ENCODE measurements at regions not wholly inside any gene's neighbourhood (a gene's known extent, or its start where the extent isn't known, plus 50 kb on each side); places are given as distances from the start of the nearest gene placed in this dataset.

GRCh38 chr7:49398746-49399145 lies 374.7 kb upstream of the VWC2 start:
- no TSS peak for BruUV-seq (replicated peaks)
- H3K4me1 Mint-ChIP-seq (ENCODE audit: insufficient read depth, unreplicated experiment), result peaks cover 35% of the 10 kb centered on the region
- ChIA-PET POLR2A (no interaction called here), CTCF (no interaction called here)
- peak overlapping the region; percentile 5 for H3K27ac Mint-ChIP-seq (ENCODE audit: low read depth, unreplicated experiment)
- no peak for TF ChIP-seq CTCF (IDR thresholded peaks at IDR 0.05; ENCODE audit: unreplicated experiment)
- no peak overlapping the region for H3K4me3 Mint-ChIP-seq (ENCODE audit: unreplicated experiment)
- no peaks in the 10 kb centered on the region for H3K36me3 Mint-ChIP-seq (ENCODE audit: insufficient read depth, unreplicated experiment)
- peak; percentile 69 for DNase-seq (ENCODE audit: unreplicated experiment)
- no peaks in the 10 kb centered on the region for H3K27me3 Mint-ChIP-seq (ENCODE audit: insufficient read depth, unreplicated experiment)
- intact Hi-C loops (cut with micrococcal nuclease), result no loop called here
- no peaks in the 10 kb centered on the region for H3K9me3 Mint-ChIP-seq (ENCODE audit: unreplicated experiment)

- TF ChIP-seq CTCF (IDR thresholded peaks at IDR 0.05; ENCODE audit: unreplicated experiment), result no peak
- Mint-ChIP-seq H3K27me3 (ENCODE audit: insufficient read depth, unreplicated experiment) (no peaks in the 10 kb centered on the region), H3K4me1 (ENCODE audit: insufficient read depth, unreplicated experiment) (peaks cover 33% of the 10 kb centered on the region), H3K9me3 (ENCODE audit: unreplicated experiment) (no peaks in the 10 kb centered on the region), H3K4me3 (ENCODE audit: unreplicated experiment) (no peak overlapping the region), H3K27ac (ENCODE audit: low read depth, unreplicated experiment) (no peak overlapping the region), H3K36me3 (ENCODE audit: insufficient read depth, unreplicated experiment) (no peaks in the 10 kb centered on the region)
- peak; percentile 11 for DNase-seq (ENCODE audit: unreplicated experiment)
- POLR2A ChIA-PET, result no interaction called here
- no TSS peak for BruUV-seq (replicated peaks)
- CTCF ChIA-PET, result interaction anchor here (0.7 kb wide), 1 partner anchor 563 kb away, joined by 3 read pairs; no protein-coding TSS in a partner anchor
- intact Hi-C loops (cut with micrococcal nuclease), result no loop called here
Measured at GRCh38 chr7:49400891-49401550, 372.4 kb upstream of the VWC2 start.

- Mint-ChIP-seq H3K36me3 (ENCODE audit: insufficient read depth, unreplicated experiment) (no peaks in the 10 kb centered on the region), H3K4me1 (ENCODE audit: insufficient read depth, unreplicated experiment) (peaks cover 18% of the 10 kb centered on the region), H3K9me3 (ENCODE audit: unreplicated experiment) (no peaks in the 10 kb centered on the region), H3K27me3 (ENCODE audit: insufficient read depth, unreplicated experiment) (no peaks in the 10 kb centered on the region), H3K27ac (ENCODE audit: low read depth, unreplicated experiment) (peak overlapping the region; percentile 44), H3K4me3 (ENCODE audit: unreplicated experiment) (no peak overlapping the region)
- no TSS peak for BruUV-seq (replicated peaks)
- intact Hi-C loops (cut with micrococcal nuclease), result no loop called here
- POLR2A ChIA-PET, result no interaction called here
- DNase-seq (ENCODE audit: unreplicated experiment), result peak; percentile 14
- TF ChIP-seq CTCF (IDR thresholded peaks at IDR 0.05; ENCODE audit: unreplicated experiment), result no peak
- CTCF ChIA-PET, result no interaction called here
Measured at GRCh38 chr7:49403844-49404243, 369.6 kb upstream of the VWC2 start.

GRCh38 chr7:49407205-49407604 lies 366.2 kb upstream of the VWC2 start:
- DNase-seq (ENCODE audit: unreplicated experiment), result no peak
- H3K9me3 Mint-ChIP-seq (ENCODE audit: unreplicated experiment), result no peaks in the 10 kb centered on the region
- H3K36me3 Mint-ChIP-seq (ENCODE audit: insufficient read depth, unreplicated experiment), result no peaks in the 10 kb centered on the region
- intact Hi-C loops (cut with micrococcal nuclease), result no loop called here
- BruUV-seq (replicated peaks), result no TSS peak
- CTCF ChIA-PET, result no interaction called here
- H3K4me1 Mint-ChIP-seq (ENCODE audit: insufficient read depth, unreplicated experiment), result no peaks in the 10 kb centered on the region
- no peak overlapping the region for H3K4me3 Mint-ChIP-seq (ENCODE audit: unreplicated experiment)
- POLR2A ChIA-PET, result no interaction called here
- TF ChIP-seq CTCF (IDR thresholded peaks at IDR 0.05; ENCODE audit: unreplicated experiment), result no peak
- peaks cover 24% of the 10 kb centered on the region for H3K27me3 Mint-ChIP-seq (ENCODE audit: insufficient read depth, unreplicated experiment)
- H3K27ac Mint-ChIP-seq (ENCODE audit: low read depth, unreplicated experiment), result no peak overlapping the region

Data from MCF 10A (cell line).